22Rv1 (cell line): ENCODE measurements at regions not wholly inside any gene's neighbourhood (a gene's known extent, or its start where the extent isn't known, plus 50 kb on each side); places are given as distances from the start of the nearest gene placed in this dataset.

ENCODE experiments used
- H3K27ac ChIP-seq: fragments of 450-650 bp; 2 replicates; pipeline ENCODE4 v1.5.1; 2017
- ZFX ChIP-seq: fragments of 450-650 bp; IDR thresholded peaks from 2 replicates; pipeline ENCODE4 v1.6.1; 2017; ENCODE audit warnings: antibody characterized with exemption, borderline replicate concordance
- TF ChIP-seq, protein P1 (sequence below): fragments of 450-650 bp; IDR thresholded peaks from 2 replicates; pipeline ENCODE4 v1.5.1; 2017; ENCODE audit warnings: mild to moderate bottlenecking

DNA sequence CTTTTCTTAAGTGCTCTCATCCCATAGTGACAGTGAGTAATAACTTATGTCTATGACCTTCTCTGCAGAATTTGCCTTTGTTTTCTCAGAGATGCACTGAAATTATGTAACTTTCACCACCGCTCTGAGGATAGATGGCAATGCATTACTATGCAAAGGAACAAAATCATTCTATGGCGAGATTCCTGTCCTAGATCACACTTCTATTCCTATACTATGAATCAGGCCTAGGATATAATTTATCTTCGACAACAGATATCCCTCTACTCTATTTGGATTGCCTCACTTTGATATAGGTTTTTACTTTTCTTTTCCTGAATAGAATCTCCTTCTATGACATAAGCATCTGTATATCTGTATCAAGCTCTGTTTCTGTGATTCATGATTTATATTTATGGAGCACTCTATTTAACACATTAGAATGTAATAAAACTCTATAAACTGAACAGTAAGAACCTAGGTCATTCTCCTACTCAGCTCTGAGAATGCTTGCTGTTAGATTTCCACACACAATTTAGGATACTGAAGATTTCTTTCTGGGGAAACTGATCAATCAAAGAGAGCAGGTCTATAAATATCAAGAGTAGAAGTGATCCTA lies 1082.3 kb upstream of the ADGRL3 start:
- H3K27ac ChIP-seq: no peak overlapping the region
- TF ChIP-seq, protein P1, sequence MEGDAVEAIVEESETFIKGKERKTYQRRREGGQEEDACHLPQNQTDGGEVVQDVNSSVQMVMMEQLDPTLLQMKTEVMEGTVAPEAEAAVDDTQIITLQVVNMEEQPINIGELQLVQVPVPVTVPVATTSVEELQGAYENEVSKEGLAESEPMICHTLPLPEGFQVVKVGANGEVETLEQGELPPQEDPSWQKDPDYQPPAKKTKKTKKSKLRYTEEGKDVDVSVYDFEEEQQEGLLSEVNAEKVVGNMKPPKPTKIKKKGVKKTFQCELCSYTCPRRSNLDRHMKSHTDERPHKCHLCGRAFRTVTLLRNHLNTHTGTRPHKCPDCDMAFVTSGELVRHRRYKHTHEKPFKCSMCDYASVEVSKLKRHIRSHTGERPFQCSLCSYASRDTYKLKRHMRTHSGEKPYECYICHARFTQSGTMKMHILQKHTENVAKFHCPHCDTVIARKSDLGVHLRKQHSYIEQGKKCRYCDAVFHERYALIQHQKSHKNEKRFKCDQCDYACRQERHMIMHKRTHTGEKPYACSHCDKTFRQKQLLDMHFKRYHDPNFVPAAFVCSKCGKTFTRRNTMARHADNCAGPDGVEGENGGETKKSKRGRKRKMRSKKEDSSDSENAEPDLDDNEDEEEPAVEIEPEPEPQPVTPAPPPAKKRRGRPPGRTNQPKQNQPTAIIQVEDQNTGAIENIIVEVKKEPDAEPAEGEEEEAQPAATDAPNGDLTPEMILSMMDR: no peak
- no peak for TF ChIP-seq ZFX

DNA sequence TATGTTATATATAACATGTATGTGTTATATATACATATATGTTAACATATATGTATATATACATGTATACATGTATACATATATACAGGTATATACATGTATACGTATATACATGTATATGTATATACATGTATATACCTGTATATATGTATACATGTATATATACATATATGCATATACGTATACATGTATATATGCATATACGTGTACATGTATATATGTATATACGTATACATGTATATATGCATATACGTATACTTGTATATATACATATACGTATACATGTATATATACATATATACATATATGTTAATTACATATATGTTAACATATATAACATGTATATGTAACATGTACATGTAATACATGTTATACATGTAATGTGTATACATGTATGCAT lies 1077.3 kb upstream of the ADGRL3 start:
- TF ChIP-seq, protein P1: no peak
- TF ChIP-seq ZFX: no peak
- no peak overlapping the region for H3K27ac ChIP-seq

DNA sequence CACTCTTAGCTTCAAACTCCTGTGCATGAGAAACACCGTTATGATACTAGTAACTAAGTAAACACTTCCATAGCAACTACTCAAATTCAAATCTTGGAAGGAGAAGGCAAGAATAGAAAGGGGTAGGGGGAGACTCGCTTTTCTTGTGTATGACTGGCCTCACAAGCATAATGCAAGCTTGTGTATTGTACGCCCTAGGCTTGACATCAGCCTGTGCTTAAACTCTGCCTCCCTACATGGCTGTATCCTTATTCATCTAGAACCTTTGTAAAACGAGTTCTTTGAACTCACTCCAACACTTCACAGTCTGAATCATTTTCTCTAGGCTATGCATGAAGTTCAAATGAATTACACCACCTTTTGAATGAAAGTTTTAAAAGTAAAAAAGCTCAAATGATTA lies 1071.2 kb upstream of the ADGRL3 start:
- no peak for TF ChIP-seq ZFX
- TF ChIP-seq, protein P1: no peak
- H3K27ac ChIP-seq: no peak overlapping the region

DNA sequence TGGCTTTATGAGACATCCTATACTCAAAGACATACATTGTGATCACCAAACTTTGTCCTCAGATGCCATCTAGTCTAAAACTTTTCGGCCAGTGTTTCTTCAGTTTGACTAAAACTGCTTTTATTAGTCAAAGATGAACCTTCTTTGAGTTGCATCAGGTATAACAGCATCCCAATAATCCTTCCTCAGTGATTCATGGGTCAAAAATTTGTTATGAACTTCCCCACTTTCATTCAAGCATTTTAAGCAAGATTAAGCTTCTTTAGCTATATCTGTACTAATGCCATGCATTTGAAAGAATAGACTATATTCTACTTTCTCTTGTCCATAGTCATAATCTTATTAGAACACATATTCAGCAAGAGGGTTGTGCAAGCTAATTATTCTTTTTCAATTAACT lies 1070.4 kb upstream of the ADGRL3 start:
- H3K27ac ChIP-seq: no peak overlapping the region
- TF ChIP-seq, protein P1: no peak
- TF ChIP-seq ZFX: no peak

DNA sequence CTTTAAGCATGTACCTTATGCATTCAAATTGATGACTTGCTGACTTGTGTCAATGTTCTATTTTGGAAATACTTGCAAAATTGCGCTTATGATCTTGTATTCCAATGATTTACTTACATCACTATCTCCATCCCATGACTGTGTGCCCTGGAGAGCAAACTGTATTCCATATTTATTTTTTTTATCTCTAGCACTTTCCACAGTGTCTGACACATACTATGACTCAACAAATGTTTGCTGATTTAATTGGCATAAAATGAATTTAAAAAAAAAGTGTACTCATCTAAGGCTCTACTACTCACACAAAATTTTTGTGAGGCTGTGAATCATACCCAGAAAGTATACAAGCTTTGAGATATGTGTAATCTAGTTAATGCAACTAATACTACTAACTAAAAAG lies 1066.8 kb upstream of the ADGRL3 start:
- TF ChIP-seq, protein P1: no peak
- no peak for TF ChIP-seq ZFX
- H3K27ac ChIP-seq: no peak overlapping the region

DNA sequence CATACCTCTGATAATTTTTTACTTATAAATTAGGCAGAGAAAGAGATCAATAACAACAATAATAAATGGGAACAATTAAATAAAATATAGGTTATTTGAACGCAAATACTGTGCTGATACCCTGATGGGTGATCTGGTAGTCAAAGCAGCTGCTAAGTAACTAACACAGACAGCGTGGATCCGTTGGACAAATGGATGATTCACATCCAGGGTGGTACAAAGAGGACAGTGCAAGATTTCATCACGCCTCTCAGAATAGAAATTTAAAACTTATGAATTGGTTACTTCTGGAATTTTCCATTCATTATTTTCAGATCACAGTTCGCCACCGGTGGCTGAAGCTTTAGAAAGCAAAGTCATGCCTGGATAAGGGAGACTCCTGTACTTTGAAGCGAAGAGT lies 1066.0 kb upstream of the ADGRL3 start:
- no peak overlapping the region for H3K27ac ChIP-seq
- TF ChIP-seq, protein P1: no peak
- no peak for TF ChIP-seq ZFX

DNA sequence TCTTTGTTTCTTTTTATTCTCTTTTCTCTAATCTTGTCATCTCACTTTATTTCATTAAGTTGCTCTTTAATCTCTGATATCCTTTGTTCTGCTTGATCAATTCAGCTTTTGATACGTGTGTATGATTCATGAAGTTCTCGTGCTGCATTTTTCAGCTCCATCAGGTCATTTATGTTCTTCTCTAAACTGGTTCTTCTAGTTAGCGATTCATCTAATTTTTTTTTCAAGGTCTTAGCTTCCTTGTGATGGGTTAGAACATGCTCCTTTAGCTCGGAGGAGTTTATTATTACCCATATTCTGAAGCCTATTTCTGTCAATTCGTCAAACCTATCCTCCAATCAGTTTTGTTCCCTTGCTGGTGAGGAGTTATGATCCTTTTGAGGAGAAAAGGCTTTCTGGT lies 1045.0 kb upstream of the ADGRL3 start:
- no peak for TF ChIP-seq ZFX
- TF ChIP-seq, protein P1: no peak

More for the DNA sequence above, 1045.0 kb upstream of the ADGRL3 start:
- H3K27ac ChIP-seq: no peak overlapping the region
